ENCODE measurements at regions not wholly inside any gene's neighbourhood (a gene's known extent, or its start where the extent isn't known, plus 50 kb on each side); places are given as distances from the start of the nearest gene placed in this dataset.
"Not testable (repeated sequence)": the region's sequence is repeated elsewhere in the genome, so short reads cannot be mapped to it uniquely, and the experiment has no call there.

DNA sequence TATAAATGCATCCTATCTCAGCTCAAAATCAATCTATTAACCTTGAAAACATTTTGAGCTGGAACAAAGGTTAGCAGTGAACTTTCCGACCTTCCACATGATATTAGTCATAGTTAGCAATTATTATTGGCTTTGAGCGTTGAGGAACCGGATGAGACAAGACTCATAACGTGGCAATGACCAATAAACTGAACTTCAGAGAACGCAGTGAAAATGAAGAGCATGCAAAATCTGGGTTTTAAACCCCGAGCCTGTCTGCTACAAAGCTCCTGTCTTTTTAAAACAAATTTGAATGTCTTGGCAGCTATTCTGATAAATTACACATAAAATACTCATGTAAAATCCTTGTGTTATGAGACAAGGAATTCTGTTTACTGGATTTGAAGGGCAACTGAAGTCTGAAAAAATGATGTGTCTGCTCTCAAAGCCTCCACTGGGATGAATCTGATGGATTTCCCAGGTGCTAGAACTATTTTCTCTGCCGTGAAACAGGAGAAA lies 74.7 kb upstream of the ITGB1 start:
- no peak for FAIRE-seq

DNA sequence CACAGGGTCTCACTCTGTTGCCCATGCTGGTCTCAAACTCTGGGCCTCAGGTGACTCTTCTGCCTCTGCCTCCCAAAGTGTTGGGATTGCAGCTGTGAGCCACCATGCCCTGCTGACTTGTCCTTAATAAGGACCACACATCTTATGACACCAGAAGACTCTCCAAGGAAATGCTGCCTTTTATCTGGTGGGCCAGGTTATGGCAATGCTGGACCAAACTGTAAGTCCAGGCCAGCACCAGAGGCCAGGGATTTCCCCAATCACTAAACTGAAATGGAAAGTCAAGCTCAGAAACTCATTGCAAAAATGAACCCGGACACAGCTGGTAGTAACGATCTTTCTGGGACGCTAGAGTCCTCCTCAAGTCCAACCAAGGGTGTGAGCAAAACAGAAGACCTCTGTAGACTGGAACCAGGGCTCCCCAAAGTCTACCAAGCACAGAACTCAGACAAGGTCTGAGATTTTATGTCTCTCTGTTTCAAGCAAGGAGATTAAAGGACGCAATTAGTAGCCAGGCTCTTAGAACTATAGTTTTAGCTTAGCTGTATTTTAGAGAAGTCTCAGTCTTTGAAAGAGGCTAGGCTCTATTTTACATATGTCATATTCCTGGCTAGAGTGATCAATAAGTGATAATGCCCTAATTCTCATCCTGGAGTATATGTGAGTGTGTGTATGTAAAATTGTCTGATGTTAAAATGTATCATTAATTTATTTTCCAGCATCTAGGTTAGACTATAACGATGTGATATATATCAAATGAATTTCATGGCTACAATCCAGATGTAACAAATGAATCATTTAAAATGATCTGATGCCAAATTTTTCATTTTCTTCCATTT lies 74.0 kb upstream of the ITGB1 start:
- no peak for FAIRE-seq

- no peak for FAIRE-seq
Measured at GRCh38 chr10:33031171-33031570, 73.1 kb upstream of the ITGB1 start.

- not testable (repeated sequence) for FAIRE-seq
Measured at GRCh38 chr10:33028515-33028914, 70.5 kb upstream of the ITGB1 start.

DNA sequence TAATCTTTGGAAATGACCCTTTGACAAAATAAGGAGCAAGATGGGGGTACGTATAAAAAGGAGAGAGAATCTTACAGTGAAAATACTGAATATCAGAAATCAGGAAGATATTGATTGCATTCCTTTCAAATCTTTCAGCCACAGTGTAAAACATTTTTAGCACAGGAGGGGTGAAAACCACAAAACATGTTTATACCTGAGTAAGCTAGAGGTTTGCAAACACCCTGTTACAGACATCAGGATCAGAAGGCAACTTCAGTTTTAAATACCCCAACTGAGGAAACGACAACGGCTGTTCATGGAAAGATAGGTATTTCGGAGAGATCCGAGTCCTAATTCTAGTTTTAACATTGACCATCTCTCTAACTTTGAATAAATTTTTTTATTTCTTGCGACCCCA lies 69.1 kb upstream of the ITGB1 start:
- FAIRE-seq, result no peak

- FAIRE-seq, result no peak
Measured at GRCh38 chr10:33026422-33026821, 68.4 kb upstream of the ITGB1 start.

- no peak for FAIRE-seq
Measured at GRCh38 chr10:33025910-33026309, 67.9 kb upstream of the ITGB1 start.

GRCh38 chr10:33025039-33025438 lies 67.0 kb upstream of the ITGB1 start:
- FAIRE-seq, result no peak

DNA sequence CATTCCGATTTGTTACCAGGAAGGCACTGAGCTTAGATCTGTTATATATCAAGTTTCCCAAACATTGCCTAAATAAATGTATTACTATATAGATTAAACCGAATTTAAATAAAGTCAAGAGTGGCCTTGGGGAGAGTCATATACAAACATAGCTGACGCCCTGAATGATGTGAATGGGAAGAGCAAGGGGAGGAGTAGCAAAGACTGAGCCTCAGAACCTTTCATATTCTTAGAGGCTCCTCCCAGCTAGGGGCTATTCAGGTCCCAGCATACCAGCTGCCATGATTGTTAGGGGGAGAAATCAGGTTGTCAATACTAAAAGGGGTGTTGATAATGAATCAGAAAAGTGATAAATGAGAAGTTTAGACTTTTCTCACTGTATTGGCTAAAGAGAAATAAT lies 64.7 kb upstream of the ITGB1 start:
- no peak for FAIRE-seq

- no peak for FAIRE-seq
Measured at GRCh38 chr10:33022090-33022489, 64.1 kb upstream of the ITGB1 start.

DNA sequence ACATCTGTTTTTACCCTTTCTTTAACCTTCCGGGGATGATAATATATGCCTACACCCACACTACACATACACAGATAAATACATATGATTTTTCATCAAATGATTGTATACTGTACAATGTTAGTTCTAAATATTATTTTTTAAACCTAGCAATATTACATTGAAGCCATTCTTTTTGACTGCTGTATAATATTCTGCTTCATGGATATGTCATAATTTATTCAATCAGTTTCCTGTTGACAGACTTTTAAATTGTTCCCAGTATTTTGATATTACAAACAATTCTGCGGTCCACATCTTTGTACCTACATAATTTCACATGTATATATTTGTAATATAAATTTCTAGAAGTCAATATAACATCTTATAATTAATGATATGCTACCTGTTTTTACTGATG lies 59.0 kb upstream of the ITGB1 start:
- no peak for FAIRE-seq

GRCh38 chr10:33015761-33016547 lies 57.9 kb upstream of the ITGB1 start:
- no peak for FAIRE-seq

GRCh38 chr10:33013331-33013730 lies 55.3 kb upstream of the ITGB1 start:
- not testable (repeated sequence) for FAIRE-seq

DNA sequence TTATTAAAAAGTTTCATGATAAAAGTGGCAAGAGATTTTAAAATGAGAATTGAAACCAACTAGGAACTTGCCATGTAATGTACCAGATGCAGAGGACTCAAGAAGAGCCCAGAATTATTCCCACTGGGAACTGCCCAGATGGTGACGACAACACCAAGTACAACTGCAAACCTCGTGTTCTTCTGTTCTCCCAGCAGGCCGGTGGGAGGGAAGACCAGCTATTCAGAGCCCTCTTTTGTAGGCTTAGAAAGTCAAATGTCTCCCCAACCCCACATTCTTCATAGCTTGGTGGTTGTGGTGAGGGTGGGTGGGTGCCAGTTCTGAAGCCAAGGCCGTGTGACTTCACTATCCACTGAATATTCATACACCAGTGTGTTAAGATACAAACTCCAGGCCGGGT lies 54.3 kb upstream of the ITGB1 start:
- no peak for FAIRE-seq

DNA sequence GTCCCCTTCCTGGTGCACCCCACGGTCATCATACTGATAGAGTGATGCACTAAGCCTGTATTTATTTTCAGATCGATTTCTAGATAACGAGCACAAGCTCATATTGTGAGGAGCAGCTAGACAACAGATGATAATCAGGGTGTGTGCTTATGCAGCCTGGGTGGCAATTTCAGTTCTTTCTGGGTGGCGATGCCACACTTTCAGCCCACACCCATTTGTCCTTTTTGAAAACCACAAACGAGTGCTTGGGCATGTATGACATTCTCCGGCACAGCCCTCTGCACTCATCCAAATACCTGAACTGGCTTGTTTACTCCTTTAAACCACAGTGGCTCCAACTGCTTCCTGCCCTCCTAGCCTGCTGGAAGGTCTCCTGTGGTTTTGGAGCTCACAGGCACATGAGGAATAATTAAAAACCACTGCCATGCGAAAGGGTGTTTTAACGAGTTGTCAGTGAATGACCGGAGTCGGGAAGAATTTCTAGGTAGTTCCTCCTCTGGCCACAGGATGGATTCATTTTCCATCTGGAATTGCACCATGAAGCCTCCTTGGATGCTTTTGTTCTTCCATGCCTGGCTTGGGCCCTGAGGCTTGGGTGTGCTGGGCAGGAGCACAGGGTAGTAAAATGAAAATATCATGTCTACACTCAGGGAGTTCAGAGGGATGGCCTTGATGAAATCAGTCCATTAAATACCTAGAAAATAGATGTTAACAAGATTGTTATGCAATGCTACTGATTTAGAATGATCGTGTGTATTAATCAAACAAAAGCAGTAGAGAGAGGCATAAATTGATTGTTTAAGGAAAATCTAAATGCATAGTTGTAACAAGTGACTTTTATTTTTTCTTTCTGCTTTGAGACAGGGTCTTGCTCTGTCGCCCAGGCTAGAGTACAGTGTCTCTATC lies 52.4 kb upstream of the ITGB1 start:
- no peak for FAIRE-seq

GRCh38 chr10:33009244-33010131 lies 51.5 kb upstream of the ITGB1 start:
- no peak for FAIRE-seq

GRCh38 chr10:33008499-33009243 lies 50.6 kb upstream of the ITGB1 start:
- FAIRE-seq, result peak; percentile 77

- FAIRE-seq, result not testable (repeated sequence)
Measured at GRCh38 chr10:33007731-33008381, 49.8 kb upstream of the ITGB1 start.

Data from islet of Langerhans (tissue), 1 donor.